H1 (cell line): ENCODE measurements at regions not wholly inside any gene's neighbourhood (a gene's known extent, or its start where the extent isn't known, plus 50 kb on each side); places are given as distances from the start of the nearest gene placed in this dataset.

Experiments
- CTCF ChIA-PET: fragments of 300-600 bp; sonication (Branson Sonifier 250); formaldehyde crosslinking; loops from one replicate; lab custom pipeline; 2021; ENCODE audit not compliant: partially characterized antibody; lab: Charles Lee
- POLR2A ChIA-PET: fragments of 300-600 bp; sonication (Branson Sonifier 250); formaldehyde crosslinking; loops from one replicate; lab custom pipeline; 2021; ENCODE audit warnings: inconsistent platforms; ENCODE audit not compliant: partially characterized antibody; lab: Charles Lee
- DNase-seq, 2 experiments: peaks; one replicate each; pipeline versions ENCODE4 v3.0.0 to v3.0.0-alpha.2; 2010 to 2022; ENCODE audit warnings: low spot score in 2 of 2, low read depth in 1 of 2, mixed read lengths in 1 of 2
- FAIRE-seq: peaks from 2 replicates; lab custom pipeline; 2011; peaks lifted over from hg19 to GRCh38; lab: Jason Lieb, UNC
- H2AFZ ChIP-seq: 2 replicates; pipeline ENCODE4 v1.8.1; 2012; ENCODE audit warnings: low read length, inconsistent platforms
- H2AK5ac ChIP-seq: 2 replicates; pipeline ENCODE4 v1.6.1; 2013; ENCODE audit warnings: low read depth, low read length
- H2BK120ac ChIP-seq: replicated peaks from 2 replicates; pipeline ENCODE3; 2013; ENCODE audit warnings: low read depth, low read length, inconsistent platforms
- H2BK12ac ChIP-seq: 2 replicates; pipeline ENCODE4 v1.6.1; 2013; ENCODE audit warnings: low read depth, low read length
- H2BK15ac ChIP-seq: 2 replicates; pipeline ENCODE4 v1.6.1; 2013; ENCODE audit warnings: low read length
- H2BK20ac ChIP-seq: 2 replicates; pipeline ENCODE4 v1.6.1; 2013; ENCODE audit warnings: low read length
- H2BK5ac ChIP-seq: 2 replicates; pipeline ENCODE4 v1.6.1; 2013; ENCODE audit warnings: low read depth, low read length
- H3K14ac ChIP-seq: 2 replicates; pipeline ENCODE4 v1.6.1; 2013; ENCODE audit warnings: inconsistent platforms; ENCODE audit not compliant: insufficient read length
- H3K18ac ChIP-seq: 2 replicates; pipeline ENCODE4 v1.6.1; 2013; ENCODE audit warnings: low read length; ENCODE audit errors: extremely low read depth
- H3K23ac ChIP-seq: 2 replicates; pipeline ENCODE4 v1.6.1; 2013; ENCODE audit warnings: inconsistent platforms; ENCODE audit not compliant: insufficient read length
- H3K23me2 ChIP-seq: 2 replicates; pipeline ENCODE4 v1.6.1; 2013; ENCODE audit warnings: low read depth, low read length
- H3K27ac ChIP-seq: 2 replicates; pipeline ENCODE4 v1.6.1; 2011; ENCODE audit warnings: low read depth, low read length, inconsistent platforms
- H3K27me3 ChIP-seq, 4 experiments: replicated peaks in 1 of 4; 1 replicate in 1 of 4; 2 replicates in 3 of 4; pipeline versions ENCODE4 v1.6.1 to v1.8.1; 2011 to 2013; ENCODE audit warnings: low read length in 3 of 4, mild to moderate bottlenecking in 3 of 4, inconsistent platforms in 2 of 4, mixed read lengths in 2 of 4, moderate library complexity in 1 of 4; ENCODE audit not compliant: control insufficient read depth in 3 of 4, insufficient read depth in 3 of 4; ENCODE audit errors: extremely low read depth in 1 of 4
- H3K36me3 ChIP-seq, 4 experiments: 2 replicates each; pipeline versions ENCODE4 v1.6.1 to v1.8.1; 2011 to 2013; ENCODE audit warnings: mild to moderate bottlenecking in 4 of 4, low read length in 3 of 4, moderate library complexity in 2 of 4, control low read depth in 1 of 4, inconsistent platforms in 1 of 4; ENCODE audit not compliant: insufficient read depth in 4 of 4, control insufficient read depth in 2 of 4
- H3K4ac ChIP-seq: replicated peaks from 2 replicates; pipeline ENCODE3; 2013; ENCODE audit warnings: low read length, low read depth, mixed read lengths, inconsistent platforms; ENCODE audit not compliant: insufficient read length
- H3K4me1 ChIP-seq, 4 experiments: replicated peaks in 1 of 4; 1 replicate in 1 of 4; 2 replicates in 3 of 4; pipeline versions ENCODE4 v1.6.1 to v1.8.1; 2011 to 2013; ENCODE audit warnings: low read length in 3 of 4, inconsistent platforms in 2 of 4, mixed read lengths in 1 of 4; ENCODE audit not compliant: insufficient read depth in 4 of 4, control insufficient read depth in 3 of 4
- H3K4me2 ChIP-seq, 2 experiments: 2 replicates each; pipeline versions ENCODE4 v1.6.1 to v1.8.1; 2011 to 2013; ENCODE audit warnings: low read depth in 2 of 2, low read length in 2 of 2, control low read depth in 1 of 2, inconsistent platforms in 1 of 2, mild to moderate bottlenecking in 1 of 2; ENCODE audit not compliant: insufficient read depth in 1 of 2
- H3K4me3 ChIP-seq, 4 experiments: fragments of 200-600, 300-600 bp in 1 of 4; sonication (generic), shearing (Covaris generic), sonication (Bioruptor Twin) in 1 of 4; 2 replicates each; pipeline versions ENCODE4 v1.5.1 to v1.8.1; 2011 to 2016; ENCODE audit warnings: low read length in 4 of 4, low read depth in 3 of 4, control low read depth in 2 of 4, inconsistent platforms in 2 of 4, mild to moderate bottlenecking in 2 of 4, mixed read lengths in 1 of 4, moderate library complexity in 1 of 4; ENCODE audit not compliant: insufficient read depth in 2 of 4; ENCODE audit errors: extremely low read depth in 1 of 4
- H3K56ac ChIP-seq: replicated peaks from 2 replicates; pipeline ENCODE3; 2013; ENCODE audit warnings: low read depth, mild to moderate bottlenecking, mixed read lengths, low read length, inconsistent platforms; ENCODE audit not compliant: insufficient read length
- H3K79me1 ChIP-seq: 2 replicates; pipeline ENCODE4 v1.6.1; 2013; ENCODE audit warnings: low read depth, low read length, control low read depth
- H3K79me2 ChIP-seq, 2 experiments: 2 replicates each; pipeline versions ENCODE4 v1.6.1 to v1.8.1; 2012 to 2013; ENCODE audit warnings: low read length in 2 of 2, mild to moderate bottlenecking in 2 of 2, inconsistent platforms in 1 of 2; ENCODE audit not compliant: insufficient read depth in 2 of 2, control insufficient read depth in 1 of 2
- H3K9ac ChIP-seq, 4 experiments: replicated peaks in 1 of 4; 1 replicate in 1 of 4; 2 replicates in 3 of 4; pipeline versions ENCODE4 v1.6.1 to v1.8.1; 2011 to 2013; ENCODE audit warnings: low read depth in 3 of 4, low read length in 3 of 4, control low read depth in 2 of 4, mild to moderate bottlenecking in 2 of 4, moderate library complexity in 2 of 4, inconsistent platforms in 1 of 4; ENCODE audit errors: extremely low read depth in 1 of 4
- H3K9me3 ChIP-seq, 2 experiments: 2 replicates each; pipeline versions ENCODE4 v1.6.1 to v1.8.1; 2012 to 2013; ENCODE audit warnings: mild to moderate bottlenecking in 2 of 2, moderate library complexity in 2 of 2, control low read depth in 1 of 2, inconsistent platforms in 1 of 2, low read depth in 1 of 2, low read length in 1 of 2, mixed read lengths in 1 of 2; ENCODE audit not compliant: insufficient read depth in 2 of 2
- H4K20me1 ChIP-seq, 2 experiments: replicated peaks in 1 of 2; 2 replicates each; pipeline versions ENCODE3 to v1.8.1; 2011 to 2013; ENCODE audit warnings: inconsistent platforms in 2 of 2, low read length in 2 of 2, mild to moderate bottlenecking in 1 of 2; ENCODE audit not compliant: insufficient read depth in 2 of 2, control insufficient read depth in 1 of 2
- H4K5ac ChIP-seq: 2 replicates; pipeline ENCODE4 v1.6.1; 2013; ENCODE audit warnings: low read length, low read depth, mixed read lengths, inconsistent platforms; ENCODE audit not compliant: insufficient read length
- H4K8ac ChIP-seq: 2 replicates; pipeline ENCODE4 v1.8.0; 2013; ENCODE audit warnings: mild to moderate bottlenecking, moderate library complexity, low read length, inconsistent platforms; ENCODE audit not compliant: insufficient read depth; ENCODE audit errors: extremely low read depth
- H4K91ac ChIP-seq: replicated peaks from 2 replicates; pipeline ENCODE3; 2013; ENCODE audit warnings: low read length, mixed read lengths, inconsistent platforms; ENCODE audit not compliant: insufficient read length
- ATF2 ChIP-seq: IDR thresholded peaks from 2 replicates; pipeline ENCODE4 v1.6.1; 2012; ENCODE audit warnings: low read length, inconsistent platforms
- E2F6 ChIP-seq: IDR thresholded peaks from 2 replicates; pipeline ENCODE4 v1.6.1; 2012; ENCODE audit warnings: inconsistent platforms
- EZH2 ChIP-seq: fragments of 200-600 bp; sonication (generic); IDR thresholded peaks from 2 replicates; pipeline ENCODE4 v1.7.1; 2012; ENCODE audit warnings: low read depth, mild to moderate bottlenecking, moderate library complexity, low read length, inconsistent platforms; ENCODE audit not compliant: severe bottlenecking
- JUN ChIP-seq: IDR thresholded peaks from 2 replicates; pipeline ENCODE4 v1.6.1; 2011; ENCODE audit warnings: low read depth, mild to moderate bottlenecking, improper control_type of control experiment, low read length
- POLR2AphosphoS5 ChIP-seq: IDR thresholded peaks from 2 replicates; pipeline ENCODE4 v1.6.1; 2011; ENCODE audit warnings: low read depth, low read length
- RFX5 ChIP-seq: IDR thresholded peaks from 2 replicates; pipeline ENCODE4 v1.6.1; 2011; ENCODE audit warnings: low read depth, low read length, improper control_type of control experiment, borderline replicate concordance
- RNF2 ChIP-seq: fragments of 200-900, 300-1000 bp; sonication (generic); IDR thresholded peaks from 2 replicates; pipeline ENCODE4 v1.7.1; 2016; ENCODE audit warnings: borderline replicate concordance, low read depth, mild to moderate bottlenecking, antibody characterized with exemption, low read length; ENCODE audit not compliant: poor library complexity, severe bottlenecking; ENCODE audit errors: missing control alignments
- RXRA ChIP-seq: IDR thresholded peaks from 2 replicates; pipeline ENCODE4 v1.6.1; 2011; ENCODE audit warnings: low read depth, mild to moderate bottlenecking, low read length, moderate library complexity; ENCODE audit not compliant: insufficient read depth
- TEAD4 ChIP-seq: IDR thresholded peaks from 2 replicates; pipeline ENCODE4 v1.6.1; 2012; ENCODE audit warnings: low read depth, low read length, inconsistent platforms, mixed read lengths
- WGBS, 2 experiments: shearing (Covaris generic) in 1 of 2; methylation state at CpG; one replicate each; pipeline versions ENCODE4 v1.1.6 to v1.1.7; 2013 to 2015; ENCODE audit warnings: low lambda C conversion rate in 2 of 2, mixed read lengths in 2 of 2, inconsistent platforms in 1 of 2, low coverage in 1 of 2, missing lambda C conversion rate in 1 of 2; ENCODE audit not compliant: insufficient replicate concordance in 2 of 2, insufficient coverage in 1 of 2, insufficient read length in 1 of 2; ENCODE audit errors: extremely low coverage in 1 of 2, missing lambda C conversion rate in 1 of 2; 5-methylcytosine and 5-hydroxymethylcytosine counted together
- TF ChIP-seq, protein P1 (sequence below): IDR thresholded peaks from 2 replicates; pipeline ENCODE4 v1.6.1; 2011; ENCODE audit warnings: low read depth, mild to moderate bottlenecking, low read length; ENCODE audit not compliant: insufficient read depth

DNA sequence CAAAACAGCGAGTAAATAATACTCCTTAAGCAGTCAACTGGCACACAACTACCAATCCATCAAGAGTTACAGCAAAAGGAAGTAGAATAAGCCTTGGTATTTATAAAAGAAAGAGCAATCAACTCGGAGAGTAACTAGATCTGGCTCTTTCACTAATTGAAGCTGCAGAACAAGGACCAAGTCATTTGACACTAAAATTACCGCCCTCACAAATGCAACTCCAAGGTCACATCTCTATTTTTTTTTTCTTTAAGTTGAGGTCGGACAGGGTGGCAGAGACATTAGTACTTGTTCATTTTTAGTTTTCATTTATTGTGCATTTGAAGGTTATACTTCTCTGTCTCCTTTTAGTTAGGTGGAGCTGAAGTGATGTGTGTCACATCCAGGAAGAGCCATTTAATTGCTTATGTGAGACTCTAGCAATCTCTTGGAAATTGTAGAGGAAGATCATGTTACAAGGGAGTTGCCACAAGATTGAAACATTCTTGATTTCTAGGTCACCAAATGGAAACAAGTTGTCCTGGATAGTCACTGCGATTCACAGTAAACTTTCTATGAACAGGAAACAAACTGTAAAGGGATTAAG, 138.1 kb upstream of the ADAMTS5 start:
- Histone ChIP-seq H3K9ac (no peak overlapping the region), H3K23me2 (no peaks in the 10 kb centered on the region), H3K9me3 (no peaks in the 10 kb centered on the region), H3K4me2 (no peak overlapping the region), H3K18ac (no peak overlapping the region), H4K5ac (no peak overlapping the region), H3K14ac (no peak overlapping the region), H3K79me1 (no peaks in the 10 kb centered on the region), H2AK5ac (no peak overlapping the region), H3K4me1 (no peaks in the 10 kb centered on the region), H3K79me2 (no peaks in the 10 kb centered on the region), H4K20me1 (no peaks in the 10 kb centered on the region), H3K56ac (no peak overlapping the region), H3K36me3 (no peaks in the 10 kb centered on the region; a peak in 1 of 8 replicates), H4K8ac (no peak overlapping the region), H2BK120ac (no peak overlapping the region), H3K27ac (no peak overlapping the region), H3K4ac (no peak overlapping the region), H2BK20ac (no peak overlapping the region), H2AFZ (no peak overlapping the region), H3K23ac (no peak overlapping the region), H4K91ac (no peak overlapping the region), H2BK12ac (no peak overlapping the region), H3K4me3 (no peak overlapping the region), H2BK15ac (no peak overlapping the region), H2BK5ac (no peak overlapping the region), H3K27me3 (no peaks in the 10 kb centered on the region)
- WGBS, 2 experiments: 69% methylated on average over 5 of the region's 5 CpGs; no CpG with 5 or more reads in 1 of the 2 experiments
- DNase-seq (no peak), FAIRE-seq (no peak)
- TF ChIP-seq, protein P1, sequence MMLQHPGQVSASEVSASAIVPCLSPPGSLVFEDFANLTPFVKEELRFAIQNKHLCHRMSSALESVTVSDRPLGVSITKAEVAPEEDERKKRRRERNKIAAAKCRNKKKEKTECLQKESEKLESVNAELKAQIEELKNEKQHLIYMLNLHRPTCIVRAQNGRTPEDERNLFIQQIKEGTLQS: no peak
- TF ChIP-seq TEAD4: no peak
- no peak for TF ChIP-seq JUN
- TF ChIP-seq E2F6: no peak
- no peak for TF ChIP-seq RXRA
- no peak for TF ChIP-seq ATF2
- TF ChIP-seq POLR2AphosphoS5: no peak
- no peak for TF ChIP-seq RNF2
- TF ChIP-seq EZH2: no peak
- TF ChIP-seq RFX5: no peak
- CTCF ChIA-PET: no interaction called here
- POLR2A ChIA-PET: no interaction called here
